ENCODE measurements at regions not wholly inside any gene's neighbourhood (a gene's known extent, or its start where the extent isn't known, plus 50 kb on each side); places are given as distances from the start of the nearest gene placed in this dataset.

- TF ChIP-seq, protein P1, sequence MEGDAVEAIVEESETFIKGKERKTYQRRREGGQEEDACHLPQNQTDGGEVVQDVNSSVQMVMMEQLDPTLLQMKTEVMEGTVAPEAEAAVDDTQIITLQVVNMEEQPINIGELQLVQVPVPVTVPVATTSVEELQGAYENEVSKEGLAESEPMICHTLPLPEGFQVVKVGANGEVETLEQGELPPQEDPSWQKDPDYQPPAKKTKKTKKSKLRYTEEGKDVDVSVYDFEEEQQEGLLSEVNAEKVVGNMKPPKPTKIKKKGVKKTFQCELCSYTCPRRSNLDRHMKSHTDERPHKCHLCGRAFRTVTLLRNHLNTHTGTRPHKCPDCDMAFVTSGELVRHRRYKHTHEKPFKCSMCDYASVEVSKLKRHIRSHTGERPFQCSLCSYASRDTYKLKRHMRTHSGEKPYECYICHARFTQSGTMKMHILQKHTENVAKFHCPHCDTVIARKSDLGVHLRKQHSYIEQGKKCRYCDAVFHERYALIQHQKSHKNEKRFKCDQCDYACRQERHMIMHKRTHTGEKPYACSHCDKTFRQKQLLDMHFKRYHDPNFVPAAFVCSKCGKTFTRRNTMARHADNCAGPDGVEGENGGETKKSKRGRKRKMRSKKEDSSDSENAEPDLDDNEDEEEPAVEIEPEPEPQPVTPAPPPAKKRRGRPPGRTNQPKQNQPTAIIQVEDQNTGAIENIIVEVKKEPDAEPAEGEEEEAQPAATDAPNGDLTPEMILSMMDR (IDR thresholded peaks at IDR 0.05; ENCODE audit: borderline replicate concordance), result no peak
- no peak for DNase-seq
- Histone ChIP-seq H3K36me3 (no peaks in the 10 kb centered on the region), H3K27ac (replicated peaks) (no peak overlapping the region), H3K4me3 (no peak overlapping the region), H3K9me3 (replicated peaks) (peaks cover 16% of the 10 kb centered on the region), H3K27me3 (ENCODE audit: low read depth) (no peaks in the 10 kb centered on the region), H3K4me1 (no peaks in the 10 kb centered on the region)
- intact Hi-C loops (cut with micrococcal nuclease), result no loop called here
Measured at GRCh38 chr4:131052646-131053045, 1956.7 kb downstream of the C4orf33 start.

GRCh38 chr4:131054489-131055019 is 1958.6 kb downstream of the C4orf33 start:
- no peak for DNase-seq
- TF ChIP-seq, protein P1 (IDR thresholded peaks at IDR 0.05; ENCODE audit: borderline replicate concordance), result no peak
- no peaks in the 10 kb centered on the region for H3K4me1 ChIP-seq
- intact Hi-C loops (cut with micrococcal nuclease), result no loop called here
- H3K4me3 ChIP-seq, result no peak overlapping the region
- no peak overlapping the region for H3K27ac ChIP-seq (replicated peaks)
- peaks cover 18% of the 10 kb centered on the region for H3K9me3 ChIP-seq (replicated peaks)
- no peaks in the 10 kb centered on the region for H3K27me3 ChIP-seq (ENCODE audit: low read depth)
- H3K36me3 ChIP-seq, result no peaks in the 10 kb centered on the region

- no peak overlapping the region for H3K4me3 ChIP-seq
Measured at GRCh38 chr4:131061734-131062133, 1965.8 kb downstream of the C4orf33 start.

DNA sequence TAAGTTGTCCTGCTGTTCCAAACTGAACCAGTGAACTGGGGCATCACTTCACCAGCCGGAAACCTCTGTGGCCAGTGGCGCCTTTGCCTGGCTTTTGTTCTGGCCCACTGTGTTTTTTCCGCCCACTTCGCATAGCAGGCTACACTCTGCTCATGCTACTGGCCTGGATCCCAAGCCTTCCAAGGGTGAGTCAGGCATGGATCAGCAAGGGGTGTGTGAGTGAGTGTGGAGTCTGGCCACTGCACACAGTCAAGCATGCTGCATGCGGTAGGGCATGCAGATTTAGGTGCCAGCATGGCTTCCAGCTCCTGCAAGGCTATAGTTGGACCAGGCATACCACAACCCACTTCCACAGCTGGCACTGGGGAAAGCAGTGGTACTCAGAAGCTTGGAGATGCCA is 1967.9 kb downstream of the C4orf33 start:
- no peaks in the 10 kb centered on the region for H3K27me3 ChIP-seq (ENCODE audit: low read depth)
- no peak overlapping the region for H3K27ac ChIP-seq (replicated peaks)
- H3K36me3 ChIP-seq, result no peaks in the 10 kb centered on the region
- no peak overlapping the region for H3K4me3 ChIP-seq
- intact Hi-C loops (cut with micrococcal nuclease), result no loop called here
- TF ChIP-seq, protein P1 (IDR thresholded peaks at IDR 0.05; ENCODE audit: borderline replicate concordance), result no peak
- no peaks in the 10 kb centered on the region for H3K4me1 ChIP-seq
- peaks cover 66% of the 10 kb centered on the region for H3K9me3 ChIP-seq (replicated peaks)
- DNase-seq, result no peak

More at GRCh38 chr4:131061734-131062133, 1965.8 kb downstream of the C4orf33 start:
- H3K27me3 ChIP-seq (ENCODE audit: low read depth), result no peaks in the 10 kb centered on the region
- intact Hi-C loops (cut with micrococcal nuclease), result no loop called here
- no peak overlapping the region for H3K27ac ChIP-seq (replicated peaks)
- peaks cover 64% of the 10 kb centered on the region for H3K9me3 ChIP-seq (replicated peaks)
- no peaks in the 10 kb centered on the region for H3K4me1 ChIP-seq
- no peak for DNase-seq
- TF ChIP-seq, protein P1 (IDR thresholded peaks at IDR 0.05; ENCODE audit: borderline replicate concordance), result no peak
- H3K36me3 ChIP-seq, result no peaks in the 10 kb centered on the region

DNA sequence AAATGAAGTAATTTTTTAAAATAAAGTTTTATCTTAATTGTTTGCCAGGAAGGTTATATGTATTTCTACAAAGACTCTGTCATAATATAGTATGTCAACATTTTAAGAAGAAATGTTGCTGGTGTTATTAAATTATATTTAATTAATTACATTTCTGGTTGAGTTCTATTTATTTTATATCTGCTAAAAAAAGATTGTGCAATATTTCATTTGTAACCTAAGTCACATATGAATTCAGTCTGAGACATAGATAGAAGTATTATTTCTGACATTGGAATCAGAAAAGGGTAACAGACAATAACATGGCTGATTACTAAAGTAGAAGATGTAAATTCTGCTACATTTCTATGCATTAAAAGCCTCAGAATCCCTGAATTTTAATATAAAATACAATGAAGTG is 1985.1 kb downstream of the C4orf33 start:
- Histone ChIP-seq H3K4me1 (no peaks in the 10 kb centered on the region), H3K27ac (replicated peaks) (no peak overlapping the region), H3K9me3 (replicated peaks) (no peaks in the 10 kb centered on the region), H3K4me3 (no peak overlapping the region), H3K36me3 (no peaks in the 10 kb centered on the region), H3K27me3 (ENCODE audit: low read depth) (no peaks in the 10 kb centered on the region)
- intact Hi-C loops (cut with micrococcal nuclease), result no loop called here
- TF ChIP-seq, protein P1 (IDR thresholded peaks at IDR 0.05; ENCODE audit: borderline replicate concordance), result no peak
- no peak for DNase-seq

Data from left ventricle myocardium inferior (tissue), 1 donor.